B cell (primary cell): ENCODE measurements at regions not wholly inside any gene's neighbourhood (a gene's known extent, or its start where the extent isn't known, plus 50 kb on each side); places are given as distances from the start of the nearest gene placed in this dataset.

Experiments used
- CTCF ChIP-seq: fragments of 200-600 bp; IDR thresholded peaks from one replicate; pipeline ENCODE4 v1.8.0; 2022; ENCODE audit warnings: antibody characterized with exemption, mild to moderate bottlenecking
- EZH2 ChIP-seq: IDR thresholded peaks from 2 replicates; pipeline ENCODE4 v1.6.1; 2012; ENCODE audit warnings: borderline replicate concordance, low read depth, mild to moderate bottlenecking, moderate library complexity, low read length; ENCODE audit not compliant: insufficient read depth, poor library complexity, severe bottlenecking

GRCh38 chr6:137977206-137977605 is 110.1 kb downstream of the TNFAIP3 start:
- no peak for TF ChIP-seq EZH2
- no peak for TF ChIP-seq CTCF
